ENCODE measurements at regions not wholly inside any gene's neighbourhood (a gene's known extent, or its start where the extent isn't known, plus 50 kb on each side); places are given as distances from the start of the nearest gene placed in this dataset.

DNA sequence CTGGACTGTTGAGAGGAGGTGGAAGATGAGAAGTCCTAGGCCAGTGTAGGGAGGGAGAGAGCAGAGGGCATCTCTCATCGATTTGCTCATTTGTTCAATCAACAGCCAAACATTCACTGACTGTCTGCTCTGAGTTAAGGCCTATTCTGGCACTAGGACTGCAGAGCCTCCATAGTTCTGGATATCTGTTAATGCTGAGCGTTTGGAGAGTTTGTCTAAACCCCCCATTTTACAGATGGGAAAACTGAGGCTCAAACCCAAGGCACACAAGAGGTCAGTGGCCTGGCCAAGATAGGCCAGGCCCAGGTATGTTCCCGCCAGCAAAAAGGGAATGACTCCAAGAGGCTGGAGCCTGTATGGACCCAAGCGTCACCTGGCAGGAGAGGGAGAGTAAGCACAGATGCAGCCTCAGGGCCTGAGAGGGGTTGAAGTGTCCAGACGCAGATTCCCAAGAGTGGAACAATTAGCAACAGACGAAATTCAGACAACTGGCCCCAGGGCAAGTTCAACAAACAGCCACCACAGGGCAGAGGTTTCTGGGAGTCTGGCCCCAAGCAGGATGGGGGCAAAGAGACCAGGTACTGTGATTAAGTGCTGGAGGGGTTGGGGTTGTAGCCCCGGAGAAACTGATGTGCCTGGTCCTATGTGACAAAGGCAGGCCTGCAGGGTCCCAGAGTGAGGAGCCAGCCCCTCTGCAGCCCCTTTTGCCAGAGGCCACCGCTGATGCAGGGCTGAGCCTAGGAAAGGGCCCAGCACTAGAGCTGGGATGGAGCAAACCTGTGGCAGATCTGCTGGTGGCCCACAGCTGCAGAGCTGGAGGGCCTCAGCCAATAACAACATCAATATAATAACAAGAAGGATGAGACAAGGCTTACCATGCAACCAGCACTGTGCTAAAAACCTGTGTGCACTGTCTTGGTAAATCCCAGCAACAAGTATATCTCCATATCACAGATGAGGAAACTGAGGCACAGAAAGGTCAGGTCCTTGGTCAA lies 245.1 kb upstream of the TLE3 start:
- no peak for DNase-seq

DNA sequence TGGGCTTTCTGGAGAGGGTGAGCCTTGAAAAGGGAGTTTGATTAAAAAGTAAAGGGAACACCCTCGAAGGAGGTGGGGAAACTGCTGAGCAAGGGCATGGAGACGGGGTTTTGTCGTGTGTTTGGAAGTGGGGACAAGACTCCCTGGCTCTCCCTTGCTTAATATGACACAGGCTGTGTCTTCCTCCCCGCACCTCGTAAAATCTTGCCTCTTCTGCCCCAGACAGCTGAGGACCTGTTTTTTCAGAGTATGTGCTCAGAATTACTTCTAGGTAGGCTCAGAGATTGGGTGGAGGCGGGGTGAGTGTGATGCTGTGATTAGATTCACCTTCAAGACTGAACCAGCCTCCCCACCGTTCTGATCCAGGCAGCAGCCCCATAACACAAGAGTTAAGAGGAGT lies 244.4 kb upstream of the TLE3 start:
- DNase-seq = no peak

DNA sequence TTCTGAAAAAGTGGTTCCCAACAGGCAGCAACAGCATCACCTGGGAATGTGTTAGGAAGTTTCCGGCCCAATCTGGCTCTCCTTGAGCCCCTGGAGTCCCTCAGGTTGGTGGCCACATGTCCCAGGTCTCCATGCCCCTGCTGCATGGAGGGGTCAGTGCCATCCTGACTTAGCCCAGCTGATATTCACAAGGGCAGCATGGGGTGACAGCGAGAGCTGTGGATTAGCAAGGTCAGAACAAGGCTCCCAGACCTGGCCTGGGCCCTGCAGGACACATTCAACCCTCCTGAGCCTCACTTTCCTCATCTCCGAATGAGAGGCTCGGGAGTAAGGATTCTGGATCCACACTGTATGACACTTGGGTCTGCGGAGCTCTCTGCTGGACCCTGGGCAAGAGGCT lies 243.8 kb upstream of the TLE3 start:
- no peak for DNase-seq

DNA sequence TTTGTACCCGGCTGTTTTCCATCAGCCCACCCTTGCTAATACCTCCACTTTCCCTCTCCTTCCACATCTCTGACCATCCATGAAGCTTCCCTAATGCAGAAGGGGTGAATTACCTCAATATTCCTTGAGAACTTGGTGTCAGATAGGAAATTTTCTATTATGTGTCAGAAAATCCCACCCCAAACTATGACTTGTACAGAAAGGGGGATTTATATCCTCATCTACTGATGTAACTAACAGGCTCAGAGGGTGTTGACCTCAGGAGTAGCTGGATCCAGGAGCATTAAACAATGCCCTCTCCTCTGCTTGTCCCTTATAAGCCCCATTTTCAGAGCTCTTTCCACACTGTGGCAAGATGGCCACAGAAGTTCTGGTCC lies 242.8 kb upstream of the TLE3 start:
- no peak for DNase-seq

DNA sequence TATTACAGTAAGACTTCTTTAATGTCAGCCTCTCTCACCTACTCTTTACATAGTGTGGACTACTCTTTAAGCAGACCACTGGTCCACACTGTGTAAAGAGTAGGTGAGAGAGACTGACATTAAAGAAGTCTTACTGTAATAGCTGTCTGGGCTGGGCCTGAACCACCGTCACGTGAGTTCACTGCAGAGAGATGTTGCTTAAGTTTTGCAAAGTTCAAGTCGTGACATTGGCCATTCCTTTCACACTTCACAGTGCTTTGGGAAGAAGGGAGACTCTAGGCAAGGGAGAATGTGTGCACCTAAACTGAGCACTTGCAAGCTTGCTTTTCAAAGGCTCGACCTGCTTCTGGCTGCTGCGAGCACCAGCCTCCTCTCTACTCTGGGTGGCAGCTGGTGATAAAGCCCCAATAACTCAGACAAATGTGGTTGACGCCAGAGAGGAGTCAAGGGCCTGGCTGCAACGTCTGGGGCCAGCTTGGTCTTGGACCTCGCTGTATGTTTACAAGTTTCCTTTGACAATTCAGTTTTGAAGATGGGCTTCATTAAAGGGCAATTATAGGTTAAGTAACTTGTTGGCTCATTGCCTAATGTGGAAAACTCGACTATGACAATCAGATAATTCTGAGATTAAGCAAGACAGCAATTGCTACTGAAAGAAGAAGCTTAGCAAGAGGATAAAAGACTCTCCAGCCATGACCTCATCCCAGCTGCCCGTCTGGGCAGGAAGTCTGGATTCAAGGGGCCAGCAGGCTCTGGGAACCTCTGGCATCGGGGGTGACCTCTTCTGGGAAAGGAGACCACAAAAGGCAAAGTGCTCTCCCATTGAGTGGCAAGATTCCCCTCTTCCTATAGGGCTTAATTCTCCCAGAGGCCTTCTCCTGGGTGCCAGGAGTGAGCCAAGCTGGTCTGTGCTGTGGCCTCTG lies 242.1 kb upstream of the TLE3 start:
- DNase-seq = peak; percentile 24

DNA sequence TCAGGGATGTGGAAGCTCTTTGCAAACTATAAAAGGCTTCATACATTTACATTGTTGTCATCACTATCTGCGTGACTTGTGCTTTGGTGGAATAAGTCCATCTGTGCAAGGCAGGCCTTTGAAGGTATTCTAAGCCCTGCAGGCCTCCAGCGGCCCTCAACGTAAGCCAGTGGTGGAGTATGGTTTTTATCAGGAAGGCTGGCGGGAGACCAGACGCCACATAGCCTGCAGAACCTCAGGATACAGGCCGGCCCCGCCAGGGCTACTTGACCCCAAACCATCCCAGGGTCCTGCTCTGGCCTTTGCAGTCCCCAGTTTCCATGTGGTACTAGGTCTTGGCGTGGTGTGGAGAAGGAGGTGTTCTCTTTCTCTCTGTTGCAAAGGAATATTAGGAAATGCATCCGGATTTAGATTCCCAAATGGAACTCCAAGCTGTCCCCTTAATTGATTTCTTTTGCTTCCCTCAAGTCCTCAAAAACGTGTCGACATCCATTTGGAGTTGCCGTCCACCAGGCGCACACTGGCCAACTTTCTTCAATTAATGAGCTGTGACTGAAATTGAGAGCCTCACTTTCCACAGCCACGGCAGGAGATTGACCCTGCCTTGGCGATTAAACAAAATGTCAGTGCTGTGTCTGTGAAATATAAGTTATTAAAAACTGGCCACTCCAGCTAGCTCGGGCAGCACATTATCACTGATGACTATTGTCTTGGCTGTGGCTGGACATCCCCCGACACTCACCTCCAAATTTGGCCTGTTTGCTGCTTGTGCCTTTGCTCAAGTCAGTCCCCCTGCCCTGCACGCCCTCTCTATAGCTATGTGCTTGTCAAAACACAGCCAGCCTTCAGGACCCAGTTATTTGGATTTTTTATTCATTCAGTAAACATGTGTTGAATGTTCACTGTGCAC lies 239.8 kb upstream of the TLE3 start:
- no peak for DNase-seq

DNA sequence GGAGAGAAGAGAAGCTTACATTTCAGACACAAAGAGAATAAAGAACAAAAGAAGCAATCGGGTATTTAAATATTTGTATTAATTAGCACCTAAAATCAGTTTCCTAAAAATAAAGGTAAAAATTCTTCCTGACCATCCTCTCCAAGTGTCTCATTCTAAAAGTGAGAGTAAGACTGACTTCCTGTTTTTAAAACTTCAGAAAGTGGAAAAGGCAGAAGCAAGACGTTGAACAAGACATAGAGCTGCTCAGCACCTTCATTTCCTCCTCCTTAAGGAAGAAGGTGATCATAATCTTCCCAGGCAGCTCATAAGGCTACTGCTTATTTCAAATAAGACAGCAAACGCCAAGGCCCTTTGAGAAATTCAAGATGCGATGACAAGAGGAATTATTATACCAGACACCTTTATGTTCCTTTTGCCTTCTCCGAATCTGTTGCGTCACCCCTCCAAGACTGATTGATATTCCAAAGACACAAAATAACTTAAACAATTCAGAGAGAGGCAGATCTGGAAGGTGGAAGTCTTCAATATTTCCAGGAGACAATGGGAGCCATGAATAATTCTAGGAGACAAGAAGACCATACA lies 238.8 kb upstream of the TLE3 start:
- no peak for DNase-seq

DNA sequence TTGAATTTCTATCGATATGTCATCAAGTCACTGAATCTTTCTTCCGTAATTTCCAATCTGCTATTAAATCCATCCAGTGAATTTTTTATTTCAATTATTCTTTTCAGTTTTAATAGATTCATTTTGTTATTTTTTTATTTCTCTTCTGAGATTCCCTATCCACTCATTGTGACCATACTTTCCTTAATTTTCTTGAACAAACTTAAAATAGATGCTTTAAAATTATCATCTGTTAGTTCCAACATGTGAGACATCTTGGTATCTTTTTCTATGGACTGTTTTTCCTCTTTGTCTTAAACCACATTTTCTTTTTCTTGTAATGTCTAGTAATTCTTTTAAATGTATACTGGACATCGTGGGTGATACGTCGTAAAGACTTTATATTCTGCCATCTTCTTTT lies 236.6 kb upstream of the TLE3 start:
- DNase-seq = no peak

DNA sequence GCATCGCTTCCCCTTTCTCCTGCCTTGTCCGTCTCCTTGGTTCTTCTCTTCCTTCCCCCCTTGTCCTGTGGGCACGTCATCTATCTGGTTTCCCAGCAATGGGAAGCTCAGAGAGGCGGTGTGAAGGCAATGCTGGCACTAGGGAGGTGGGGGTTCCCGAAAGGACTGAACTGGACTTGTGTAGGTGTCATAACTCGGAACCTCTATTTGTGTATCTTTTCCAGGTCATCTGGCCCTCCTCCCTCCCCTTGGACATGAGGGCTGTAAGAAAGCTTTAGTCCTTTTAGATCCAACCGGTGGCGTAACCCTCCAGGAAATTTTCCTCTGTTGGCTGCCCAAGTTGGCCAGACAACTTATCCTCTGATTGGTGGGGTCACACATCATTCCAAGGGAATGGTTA lies 231.5 kb upstream of the TLE3 start:
- DNase-seq = no peak

DNA sequence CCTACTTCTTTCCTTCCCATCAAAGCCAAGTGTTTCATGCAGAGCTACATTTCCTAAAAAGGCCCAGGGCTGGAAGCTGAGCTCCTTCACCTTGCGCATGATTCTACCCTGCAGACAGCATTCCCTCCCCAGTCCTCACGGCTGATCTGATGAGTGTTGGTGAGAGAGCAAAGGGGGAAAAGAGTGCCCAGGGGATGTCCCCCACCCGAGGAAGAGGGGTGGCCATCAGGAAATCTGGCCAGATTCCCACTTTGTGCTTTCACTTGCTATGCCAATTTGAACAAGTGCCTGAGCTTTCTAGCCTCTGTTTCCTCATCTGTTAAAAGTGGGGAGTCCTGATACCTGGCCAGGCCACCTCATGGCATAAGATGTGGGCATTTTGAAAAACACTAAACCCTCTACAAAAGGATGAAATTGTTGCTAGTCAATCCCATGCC lies 231.0 kb upstream of the TLE3 start:
- no peak for DNase-seq

DNA sequence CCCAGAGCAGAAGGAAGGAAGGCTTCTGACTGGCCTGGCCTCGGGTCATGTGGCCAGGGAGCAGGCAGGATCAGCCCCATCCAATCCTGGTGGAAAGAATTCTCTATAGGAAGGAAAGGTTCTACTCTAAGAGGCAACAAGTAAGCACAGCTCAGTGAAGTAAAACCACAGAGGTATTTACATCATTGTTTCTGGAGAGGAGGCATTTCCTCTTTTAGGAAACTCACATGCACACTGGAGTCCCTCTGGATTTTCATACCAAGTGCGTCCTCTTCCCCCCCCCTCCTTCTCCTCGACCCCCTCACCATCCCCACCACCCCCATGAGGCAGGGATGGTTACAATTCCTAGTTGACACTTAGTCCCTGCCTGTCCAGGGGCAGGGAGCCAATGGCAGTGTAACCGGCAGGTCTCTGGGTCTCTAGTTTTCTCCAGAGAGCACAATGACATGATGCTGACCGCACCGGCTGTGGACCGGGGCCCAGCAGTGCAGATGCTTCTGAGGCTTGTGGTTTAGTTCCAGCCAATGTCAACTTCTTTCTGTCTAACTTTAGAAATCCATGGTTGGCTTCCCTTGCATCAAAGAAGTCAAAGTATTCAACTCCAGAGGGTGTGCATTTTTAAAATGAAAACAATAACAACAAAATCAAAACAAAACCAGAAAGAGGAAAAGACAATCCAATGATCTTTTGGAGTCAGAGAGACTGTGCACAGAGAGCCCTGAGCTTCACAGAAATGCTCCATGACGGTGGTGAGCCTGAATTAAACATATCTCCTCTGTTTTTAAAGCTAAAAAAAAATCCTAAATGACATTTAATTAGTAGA lies 230.3 kb upstream of the TLE3 start:
- DNase-seq = no peak

DNA sequence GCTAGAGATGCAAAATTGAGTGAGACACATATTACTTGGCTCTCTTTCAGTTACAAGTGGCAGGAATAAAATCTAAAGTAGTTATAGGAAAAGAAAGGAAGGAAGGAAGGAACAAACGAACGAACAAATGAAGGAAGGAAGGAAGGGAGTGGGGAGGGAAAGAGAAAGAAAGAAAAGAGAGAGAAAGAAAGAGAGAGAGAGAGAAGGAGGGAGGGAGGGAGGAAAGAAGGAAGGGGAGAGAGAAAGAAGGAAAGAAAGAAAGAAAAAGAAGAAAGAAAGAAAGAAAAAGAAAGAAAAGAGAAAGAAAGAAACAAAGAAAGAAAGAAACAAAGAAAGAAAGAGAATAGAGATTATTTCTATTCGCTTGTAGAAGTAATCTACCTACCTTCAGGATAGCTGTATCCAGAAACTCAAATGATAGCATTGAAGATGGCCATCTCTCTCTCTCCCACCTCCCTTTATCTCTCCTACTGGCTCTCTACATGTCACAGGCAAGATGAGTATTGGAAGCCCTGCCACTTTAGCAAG lies 229.7 kb upstream of the TLE3 start:
- no peak for DNase-seq

DNA sequence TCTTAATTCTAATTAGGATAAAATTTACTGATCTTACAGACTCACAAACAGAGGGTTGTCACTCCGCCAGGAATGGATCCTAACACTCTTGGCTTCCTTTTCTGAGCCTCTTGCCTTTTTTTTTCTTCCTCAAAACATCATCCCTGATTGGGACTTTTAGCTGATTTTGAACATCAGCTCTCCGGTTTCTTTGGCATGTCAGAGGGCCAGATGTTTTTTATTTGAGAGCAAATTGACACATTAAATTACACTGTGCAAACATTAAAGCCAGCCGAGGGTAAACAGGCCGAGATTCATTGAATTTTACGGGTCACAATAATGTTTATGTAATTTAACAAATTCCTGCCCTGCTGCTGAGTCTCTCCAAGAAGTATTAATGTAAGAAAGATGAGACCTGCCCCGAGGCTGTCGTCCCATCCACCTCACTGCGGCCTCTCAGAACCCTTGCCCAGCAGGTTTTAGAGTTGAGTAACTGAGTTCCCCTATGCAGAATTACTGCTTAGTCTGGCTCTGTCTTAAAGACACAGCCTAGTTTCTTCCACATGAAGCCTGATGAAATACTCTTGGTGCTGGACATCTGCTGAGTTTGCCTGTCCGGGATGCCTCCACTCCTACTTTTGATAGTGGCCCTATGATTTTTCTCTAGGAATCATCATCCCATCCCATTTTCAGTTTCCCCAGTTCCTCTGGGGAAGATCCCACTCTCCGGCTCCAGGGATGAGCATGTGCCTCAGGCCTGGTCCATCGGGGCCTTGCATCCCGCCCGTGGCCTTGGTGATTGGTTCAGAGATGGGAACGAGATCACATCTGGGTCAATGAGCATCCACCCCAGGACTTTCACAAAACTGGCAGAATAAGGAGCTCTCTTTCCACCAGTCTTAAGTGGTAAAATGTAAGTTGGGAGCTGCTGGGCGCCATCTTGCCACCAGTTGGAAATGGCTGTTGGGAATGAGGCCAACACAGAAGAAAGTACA lies 226.6 kb upstream of the TLE3 start:
- no peak for DNase-seq

DNA sequence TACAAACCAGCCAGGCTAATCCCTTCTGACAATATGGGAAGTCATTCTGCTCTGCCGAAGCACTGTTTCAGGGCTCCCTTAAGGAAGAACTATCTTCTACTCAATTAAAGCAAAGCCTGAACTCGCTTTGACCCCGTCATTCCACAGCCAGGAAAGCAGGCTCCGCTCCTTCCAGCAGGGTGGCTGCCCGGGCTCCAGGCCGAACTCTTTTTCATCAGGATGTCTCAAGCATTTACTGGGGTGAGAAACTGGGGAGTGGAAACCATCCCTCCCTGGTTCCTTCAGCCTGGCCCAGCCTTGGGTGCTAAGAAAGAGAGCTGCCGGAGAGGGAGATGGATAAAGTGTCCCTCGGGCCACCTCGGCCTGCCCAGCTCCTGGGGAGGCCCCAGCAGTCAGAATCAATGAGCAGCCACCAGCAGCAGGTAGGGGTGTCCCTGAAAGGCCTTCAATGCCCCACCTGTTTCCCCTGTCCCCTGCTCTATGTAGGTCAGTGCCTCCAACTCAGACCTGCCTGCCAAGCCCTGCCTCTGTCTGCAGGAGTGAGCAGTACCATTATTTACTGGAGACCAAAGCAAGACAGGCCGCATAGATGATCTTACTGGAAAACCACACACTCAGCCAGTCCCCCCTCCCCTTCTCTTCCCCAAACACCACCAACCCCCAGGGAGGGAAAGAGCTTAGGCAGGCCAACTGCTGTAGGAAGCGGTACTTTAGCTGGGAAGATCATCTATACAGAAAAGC lies 225.6 kb upstream of the TLE3 start:
- no peak for DNase-seq

DNA sequence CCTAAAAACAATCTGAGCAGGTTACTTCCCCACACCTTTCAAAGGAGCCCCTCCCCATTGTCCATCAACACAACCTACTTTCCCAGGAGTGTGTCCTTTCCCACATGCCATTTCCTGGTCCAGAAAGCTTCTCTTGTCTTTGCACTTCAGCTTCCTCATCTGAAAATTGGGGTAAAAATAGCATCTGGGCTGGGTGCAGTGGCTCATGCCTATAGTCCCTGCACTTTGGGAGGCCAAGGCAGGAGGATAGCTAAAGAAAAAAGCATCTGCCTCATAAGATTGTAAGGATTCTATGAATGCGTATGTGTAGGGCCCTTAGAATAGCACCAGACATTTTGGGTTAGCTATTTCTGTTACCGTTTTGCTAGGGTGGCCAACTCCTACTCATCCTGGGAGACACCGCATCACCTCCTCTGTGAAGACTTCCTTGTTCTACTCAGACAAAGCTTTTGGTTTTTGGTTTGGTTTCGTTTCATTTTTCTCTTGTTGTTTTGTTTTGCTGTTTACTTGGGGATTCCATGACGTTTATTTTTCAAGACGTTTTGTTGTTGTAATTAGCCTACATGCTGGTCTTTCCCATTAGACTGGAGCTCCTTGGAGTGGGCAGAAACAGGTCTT lies 224.4 kb upstream of the TLE3 start:
- no peak for DNase-seq

DNA sequence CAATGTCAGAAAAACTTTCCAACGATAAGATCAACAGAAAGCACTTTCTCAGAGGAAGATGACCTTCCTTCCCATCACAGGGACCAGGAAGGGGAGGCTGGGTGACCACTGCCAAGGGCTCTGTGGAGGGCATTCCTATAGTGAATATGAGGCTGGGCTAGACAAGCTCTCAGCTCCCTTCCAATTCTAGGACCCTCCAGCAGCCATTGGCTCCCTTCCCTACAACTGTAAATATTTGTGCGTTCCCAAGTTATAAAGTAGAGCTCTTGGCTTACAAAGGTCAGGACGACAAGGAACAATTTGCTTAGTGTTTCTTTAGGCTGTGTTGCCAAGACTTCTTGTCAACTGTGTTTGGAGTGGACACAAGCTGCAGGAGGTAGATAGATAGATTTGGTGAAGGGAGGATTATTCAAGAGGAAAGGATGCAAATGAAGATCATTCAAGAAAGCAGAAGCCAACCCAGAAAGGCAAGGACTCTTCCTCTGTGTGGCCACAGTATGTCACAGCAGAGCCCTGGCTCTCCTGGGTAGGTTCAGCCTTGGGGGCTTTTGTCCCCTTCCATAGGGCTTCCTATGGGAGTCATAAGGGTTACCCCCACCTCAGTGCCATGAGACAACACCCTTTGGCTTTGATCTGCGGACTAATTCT lies 223.6 kb upstream of the TLE3 start:
- DNase-seq = no peak

DNA sequence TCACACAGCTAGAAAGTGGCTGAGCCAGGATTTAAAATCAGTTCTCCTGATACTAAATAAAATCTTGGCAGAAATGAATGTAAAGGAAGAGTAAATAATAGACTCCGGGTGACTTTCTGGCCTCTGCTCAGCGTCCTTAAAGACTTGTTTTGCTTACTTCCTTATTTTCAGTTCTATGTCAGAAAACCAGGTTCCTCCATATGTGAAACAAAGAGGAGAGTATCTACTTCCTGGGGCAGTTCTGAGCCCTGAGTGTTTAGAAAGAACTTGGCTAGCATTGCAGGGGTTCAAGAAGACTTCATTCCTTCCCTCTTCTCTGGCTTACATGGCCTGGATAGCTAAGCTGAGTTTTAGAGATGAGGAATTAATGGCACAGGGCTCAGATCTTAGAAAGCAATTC lies 222.8 kb upstream of the TLE3 start:
- no peak for DNase-seq

DNA sequence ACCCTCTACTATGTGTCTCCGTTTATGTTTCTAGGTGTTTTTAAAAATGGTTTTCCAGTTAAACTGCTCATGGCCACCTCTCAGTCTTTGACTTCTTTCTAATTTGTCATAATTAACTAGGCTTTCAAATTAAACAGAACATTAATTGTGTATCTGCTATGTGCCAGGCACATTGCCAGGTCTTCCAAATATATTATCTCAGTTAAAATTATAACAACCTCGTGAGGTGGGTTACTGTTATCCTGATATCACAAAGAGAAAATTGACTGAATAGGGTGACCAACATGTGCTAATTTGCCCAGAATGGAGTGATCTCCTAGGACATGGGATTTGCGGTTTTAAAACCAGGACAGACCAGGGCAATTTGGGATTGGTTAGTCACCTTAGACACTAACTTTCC lies 222.4 kb upstream of the TLE3 start:
- no peak for DNase-seq

Data from CD4-positive, alpha-beta T cell treated with Interleukin-15 for 1 hour (primary cell).